HG03457 (cell line): ENCODE measurements at regions not wholly inside any gene's neighbourhood (a gene's known extent, or its start where the extent isn't known, plus 50 kb on each side); places are given as distances from the start of the nearest gene placed in this dataset.

ENCODE experiments used
- ATAC-seq: cut with Tn5 transposase; IDR thresholded peaks from one replicate; pipeline ENCODE4 v1.9.1; 2021; ENCODE audit warnings: moderate number of reproducible peaks; ENCODE audit not compliant: unreplicated experiment

- ATAC-seq = no peak
These were observed 470.9 kb downstream of the ETS1 start for GRCh38 chr11:128116447-128116846.

- ATAC-seq = no peak
These were observed 481.4 kb downstream of the ETS1 start for GRCh38 chr11:128105950-128106349.

- no peak for ATAC-seq
These were observed 481.8 kb downstream of the ETS1 start for GRCh38 chr11:128105511-128105910.

GRCh38 chr11:128103278-128103873 is 484.0 kb downstream of the ETS1 start:
- ATAC-seq = no peak

- ATAC-seq = no peak
These were observed 488.6 kb downstream of the ETS1 start for GRCh38 chr11:128098781-128099180.

GRCh38 chr11:128095466-128095981 is 491.8 kb downstream of the ETS1 start:
- ATAC-seq = no peak

GRCh38 chr11:128093689-128094088 is 493.7 kb downstream of the ETS1 start:
- ATAC-seq = no peak

GRCh38 chr11:128089962-128090361 is 497.4 kb downstream of the ETS1 start:
- no peak for ATAC-seq

GRCh38 chr11:128086794-128087193 is 500.6 kb downstream of the ETS1 start:
- no peak for ATAC-seq

GRCh38 chr11:128085276-128085675 is 502.1 kb downstream of the ETS1 start:
- no peak for ATAC-seq

- ATAC-seq = no peak
These were observed 504.8 kb downstream of the ETS1 start for GRCh38 chr11:128082574-128082973.

GRCh38 chr11:128069665-128070064 is 517.7 kb downstream of the ETS1 start:
- no peak for ATAC-seq

GRCh38 chr11:128067780-128068179 is 519.6 kb downstream of the ETS1 start:
- no peak for ATAC-seq

GRCh38 chr11:128066399-128066798 is 521.0 kb downstream of the ETS1 start:
- no peak for ATAC-seq

- ATAC-seq = no peak
These were observed 526.0 kb downstream of the ETS1 start for GRCh38 chr11:128061281-128061871.

- no peak for ATAC-seq
These were observed 528.7 kb downstream of the ETS1 start for GRCh38 chr11:128058580-128059208.

- no peak for ATAC-seq
These were observed 529.5 kb downstream of the ETS1 start for GRCh38 chr11:128057786-128058395.

GRCh38 chr11:128055576-128056217 is 531.7 kb downstream of the ETS1 start:
- ATAC-seq = no peak

GRCh38 chr11:128053981-128054931 is 533.1 kb downstream of the ETS1 start:
- peak; percentile 55 for ATAC-seq

- ATAC-seq = peak; percentile 51
These were observed 534.3 kb downstream of the ETS1 start for GRCh38 chr11:128052912-128053641.
